ENCODE measurements at regions not wholly inside any gene's neighbourhood (a gene's known extent, or its start where the extent isn't known, plus 50 kb on each side); places are given as distances from the start of the nearest gene placed in this dataset.
"Not testable (repeated sequence)": the region's sequence is repeated elsewhere in the genome, so short reads cannot be mapped to it uniquely, and the experiment has no call there.

DNA sequence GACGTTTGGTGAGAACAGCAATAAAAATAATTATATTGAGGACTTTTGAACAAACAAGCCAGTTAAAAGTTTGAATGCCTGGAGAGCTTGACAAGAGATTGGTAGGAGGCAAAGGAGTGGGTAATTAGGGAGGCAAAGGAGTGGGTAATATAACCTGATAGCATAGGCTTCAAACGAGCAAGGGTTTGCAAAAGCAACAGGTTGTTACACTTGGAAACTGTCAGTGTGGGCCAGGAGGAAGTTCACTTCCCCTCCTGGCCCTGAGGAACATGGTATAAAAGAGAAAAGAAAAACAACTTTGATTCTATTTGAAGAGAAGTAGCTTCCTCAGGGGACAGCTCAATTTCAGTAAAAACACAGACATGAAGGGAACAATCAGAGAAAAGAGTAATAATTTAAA lies 121.7 kb downstream of the CCER1 start:
- intact Hi-C loops (cut with DNase I), result no loop called here
- ATAC-seq (ENCODE audit: poor library complexity), result no peak
- no peak for DNase-seq

DNA sequence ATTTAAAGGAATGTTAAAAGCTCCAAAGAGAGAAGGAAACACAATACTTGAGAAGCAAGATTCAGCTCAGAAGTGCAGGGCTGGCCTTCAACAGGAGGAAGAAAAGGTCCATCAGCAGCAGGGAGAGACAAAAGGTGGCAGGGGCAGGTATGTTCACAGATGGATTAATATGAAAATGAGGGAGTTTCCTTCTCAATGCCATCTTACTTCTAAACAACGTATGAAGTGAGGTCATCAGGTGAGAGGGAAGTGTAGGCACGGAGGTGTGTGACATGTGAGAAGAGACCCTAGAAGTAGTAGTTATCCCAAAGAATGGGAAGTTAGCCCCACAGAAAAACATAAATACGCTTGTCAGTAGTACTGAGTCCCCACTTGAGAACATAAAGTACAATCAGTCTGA lies 122.5 kb downstream of the CCER1 start:
- DNase-seq (no peak), ATAC-seq (ENCODE audit: poor library complexity) (no peak)
- intact Hi-C loops (cut with DNase I), result no loop called here

DNA sequence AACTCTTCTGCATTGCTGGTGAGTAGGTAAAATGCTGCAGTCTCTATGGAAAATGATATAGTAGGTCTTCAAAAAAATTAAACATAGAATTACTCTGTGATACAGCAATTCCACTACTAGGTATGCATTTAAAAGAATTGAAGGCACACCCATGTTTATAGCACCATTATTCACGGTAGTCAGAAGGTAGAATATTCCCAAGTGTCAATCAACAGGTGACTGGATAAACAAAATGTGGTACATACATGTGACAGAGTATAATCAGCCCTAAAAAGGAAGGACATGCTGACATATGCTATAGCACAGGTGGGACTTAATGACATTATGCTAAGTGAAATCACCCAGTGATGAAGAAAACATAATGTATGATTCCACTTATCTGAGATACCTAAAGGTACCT lies 123.3 kb downstream of the CCER1 start:
- intact Hi-C loops (cut with DNase I), result no loop called here
- no peak for ATAC-seq (ENCODE audit: poor library complexity)
- no peak for DNase-seq

DNA sequence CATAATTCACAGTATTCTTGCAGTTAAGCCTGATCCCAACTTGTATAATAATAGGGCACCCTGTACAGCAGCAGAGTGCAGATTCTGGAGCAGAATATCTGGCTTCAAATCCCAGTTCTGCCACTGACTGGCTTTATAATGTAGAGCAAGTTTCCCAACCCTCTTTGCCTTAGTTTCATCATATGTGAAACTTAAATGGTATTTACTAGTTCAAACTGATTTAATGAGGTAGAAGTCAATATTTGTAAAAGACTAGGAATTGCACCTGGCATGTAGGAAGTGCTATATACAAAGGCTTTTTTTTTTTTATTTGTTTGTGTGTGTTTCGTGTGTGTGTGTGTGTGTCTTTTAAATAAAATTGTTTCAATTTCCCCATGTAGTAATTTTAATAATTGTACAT lies 125.9 kb downstream of the CCER1 start:
- ATAC-seq (ENCODE audit: poor library complexity) (no peak), DNase-seq (no peak)
- intact Hi-C loops (cut with DNase I), result no loop called here

DNA sequence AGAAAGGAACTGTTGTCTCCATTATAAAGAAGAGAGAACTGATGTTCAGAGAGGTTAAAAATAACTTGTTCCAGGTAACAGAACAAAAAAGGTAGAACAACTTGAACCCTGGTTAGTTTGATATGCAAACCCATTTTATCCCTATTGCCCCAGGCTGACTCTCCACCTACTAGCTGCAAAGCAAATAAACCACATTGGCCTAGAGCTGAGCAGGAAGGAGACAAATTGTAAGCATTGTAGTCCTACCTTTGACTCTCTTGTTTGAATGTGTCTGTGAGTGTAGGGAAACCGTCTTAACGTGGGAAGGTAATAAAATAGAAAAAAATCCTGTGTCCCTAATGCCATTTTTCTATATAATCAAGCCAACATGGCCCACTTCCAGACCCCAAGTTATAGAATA lies 126.4 kb downstream of the CCER1 start:
- intact Hi-C loops (cut with DNase I), result no loop called here

DNA sequence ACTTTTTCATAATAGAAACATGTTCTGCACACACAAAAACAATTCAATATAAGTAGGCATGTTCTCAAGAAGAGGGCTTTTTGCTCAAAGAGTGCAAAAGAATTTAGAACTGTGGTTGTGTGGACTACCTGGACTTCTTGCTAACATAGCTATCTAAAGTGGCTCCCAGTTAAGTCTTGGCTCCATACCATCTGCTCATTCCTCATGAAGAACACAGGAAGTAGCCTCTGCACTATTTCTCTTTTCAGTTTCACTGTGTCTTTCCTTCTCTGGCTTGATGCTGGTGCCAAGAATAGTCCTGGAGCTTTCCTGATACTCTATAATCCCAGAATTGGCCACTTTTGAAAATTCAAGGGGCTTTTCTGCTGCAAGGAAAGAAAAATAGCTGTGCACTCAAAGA lies 127.4 kb downstream of the CCER1 start:
- intact Hi-C loops (cut with DNase I), result no loop called here
- DNase-seq (no peak), ATAC-seq (ENCODE audit: poor library complexity) (peak; percentile 77)

More for the DNA sequence above, 126.4 kb downstream of the CCER1 start:
- ATAC-seq (ENCODE audit: poor library complexity), result no peak
- DNase-seq, result no peak

DNA sequence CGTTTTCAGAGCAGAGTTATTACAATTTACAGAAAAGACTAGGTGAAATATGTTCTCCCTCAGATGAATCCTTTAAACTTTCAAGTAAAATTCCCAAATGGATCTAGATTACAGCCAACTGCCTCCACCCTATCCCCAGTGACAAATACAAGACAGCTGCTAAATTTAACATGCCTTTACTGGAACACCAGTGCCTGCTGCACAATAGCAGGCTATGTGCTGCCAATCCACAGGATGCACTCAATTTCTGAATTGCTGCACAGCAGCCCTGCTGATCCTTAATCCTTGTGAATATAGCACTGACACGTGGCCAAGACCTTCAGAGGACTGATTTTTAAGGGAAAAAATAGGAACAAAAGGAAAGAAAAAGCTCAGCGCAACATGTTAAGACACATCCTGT lies 128.9 kb downstream of the CCER1 start:
- intact Hi-C loops (cut with DNase I), result no loop called here
- peak; percentile 75 for ATAC-seq (ENCODE audit: poor library complexity)
- DNase-seq, result no peak

DNA sequence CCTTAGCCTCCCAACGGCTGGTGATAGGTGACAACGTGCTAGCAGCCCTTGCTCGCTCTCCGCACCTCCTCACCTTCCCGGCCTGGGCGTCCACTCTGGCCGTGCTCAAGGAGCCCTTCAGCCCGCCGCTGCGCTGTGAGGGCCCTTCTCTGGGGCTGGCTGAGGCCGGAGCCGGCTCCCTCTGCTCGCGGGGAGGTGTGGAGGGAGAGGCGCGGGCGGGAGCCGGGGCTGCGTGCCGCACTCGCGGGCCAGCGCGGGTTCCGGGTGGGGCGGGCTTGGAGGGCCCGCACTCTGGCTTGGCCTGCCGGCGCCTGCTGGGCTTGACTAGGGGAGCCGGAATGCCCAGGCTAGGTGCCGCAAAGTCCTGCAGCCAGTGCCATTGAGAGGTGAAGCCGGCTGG lies 131.1 kb downstream of the CCER1 start:
- DNase-seq, result no peak
- intact Hi-C loops (cut with DNase I), result no loop called here
- ATAC-seq (ENCODE audit: poor library complexity), result no peak

DNA sequence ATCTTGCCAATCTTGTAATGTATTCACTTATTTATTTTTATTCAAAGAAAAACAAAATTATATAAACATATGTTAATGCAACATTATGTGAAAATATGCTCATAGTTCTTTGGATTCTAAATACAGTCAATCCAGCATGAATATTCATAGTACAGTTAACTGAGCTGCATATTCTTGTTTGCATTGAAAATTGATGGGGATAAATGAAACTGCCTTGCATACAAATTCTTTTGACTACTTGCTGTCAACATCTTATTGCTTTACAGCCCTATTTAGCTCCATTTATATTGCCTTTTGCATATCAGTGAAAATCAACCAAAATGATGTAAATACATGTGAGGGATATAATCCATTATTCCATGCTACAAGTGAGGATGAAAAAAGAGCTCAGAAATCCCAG lies 135.3 kb downstream of the CCER1 start:
- ATAC-seq (ENCODE audit: poor library complexity), result no peak
- intact Hi-C loops (cut with DNase I), result no loop called here

DNA sequence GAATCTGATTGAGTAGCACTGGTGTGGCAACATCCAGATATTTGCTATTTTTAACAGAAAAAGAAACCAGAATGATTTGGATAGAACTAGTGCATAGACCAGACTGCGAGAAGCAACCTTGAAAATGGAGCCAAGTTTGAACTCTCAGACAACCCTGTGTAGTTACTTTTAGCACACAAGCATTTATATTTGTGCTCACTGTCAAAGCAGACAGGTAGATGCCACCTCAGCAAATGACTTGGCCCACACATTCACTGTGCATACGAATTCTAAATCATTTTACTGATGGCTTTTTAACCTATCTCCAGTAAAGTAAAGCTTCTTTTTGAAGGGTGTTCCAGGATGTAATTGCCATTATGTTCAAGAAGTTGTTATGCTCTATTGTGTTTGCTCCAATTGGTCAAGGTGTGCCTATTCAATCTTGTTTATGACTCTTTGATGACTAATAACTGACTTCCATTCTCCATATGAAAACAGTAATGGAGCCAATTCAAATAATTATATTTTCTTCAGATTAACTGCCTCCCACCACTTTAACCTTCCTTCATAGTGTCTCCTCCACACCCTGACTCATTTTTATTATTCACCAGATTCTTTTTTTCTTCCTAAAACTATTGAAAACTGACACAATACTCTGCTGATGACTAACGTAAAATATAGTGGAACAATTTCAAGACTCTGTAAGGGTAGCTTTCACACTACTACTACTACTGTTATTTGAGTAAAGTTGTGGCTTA lies 138.5 kb downstream of the CCER1 start:
- intact Hi-C loops (cut with DNase I), result no loop called here
- no peak for ATAC-seq (ENCODE audit: poor library complexity)
- DNase-seq, result no peak

More for the DNA sequence above, 135.3 kb downstream of the CCER1 start:
- no peak for DNase-seq

DNA sequence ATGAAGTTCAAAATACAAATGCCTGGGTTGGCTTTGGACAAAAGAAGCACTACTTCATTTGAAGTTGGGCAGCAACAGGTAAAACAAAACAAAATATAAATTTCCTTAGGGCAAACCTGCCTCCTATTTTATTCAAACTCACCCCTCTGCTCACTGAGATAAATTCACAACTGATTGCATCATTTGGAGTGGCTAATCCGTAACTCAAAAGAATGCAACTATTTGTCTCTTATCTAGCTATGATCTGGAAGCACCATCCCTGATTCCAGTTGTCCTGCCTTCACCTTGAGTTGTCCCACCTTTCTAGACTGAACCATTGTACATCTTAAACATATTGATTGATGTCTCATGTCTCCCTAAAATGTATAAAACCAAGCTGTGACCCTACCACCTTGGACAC lies 145.0 kb downstream of the CCER1 start:
- ATAC-seq (ENCODE audit: poor library complexity) (no peak), DNase-seq (no peak)
- intact Hi-C loops (cut with DNase I), result no loop called here

DNA sequence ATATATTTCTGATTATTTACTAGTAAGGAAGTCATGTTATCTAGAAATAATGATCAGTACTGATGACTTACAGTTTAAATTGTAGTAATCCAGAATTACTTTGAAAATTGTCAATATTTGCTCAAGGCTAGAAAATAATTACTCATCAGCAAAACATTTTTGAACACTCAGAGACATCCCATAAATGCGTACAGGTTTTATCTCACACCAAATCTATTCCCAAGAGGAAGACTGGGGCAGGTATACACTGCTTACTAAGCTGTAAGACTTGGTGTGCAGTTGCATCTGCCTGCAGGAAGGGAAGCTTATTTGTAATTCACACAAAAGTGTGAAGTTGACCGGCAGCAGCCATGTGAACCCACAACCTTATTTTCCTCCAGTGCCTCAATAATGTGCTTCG lies 146.4 kb downstream of the CCER1 start:
- ATAC-seq (ENCODE audit: poor library complexity), result no peak
- intact Hi-C loops (cut with DNase I), result no loop called here
- no peak for DNase-seq

DNA sequence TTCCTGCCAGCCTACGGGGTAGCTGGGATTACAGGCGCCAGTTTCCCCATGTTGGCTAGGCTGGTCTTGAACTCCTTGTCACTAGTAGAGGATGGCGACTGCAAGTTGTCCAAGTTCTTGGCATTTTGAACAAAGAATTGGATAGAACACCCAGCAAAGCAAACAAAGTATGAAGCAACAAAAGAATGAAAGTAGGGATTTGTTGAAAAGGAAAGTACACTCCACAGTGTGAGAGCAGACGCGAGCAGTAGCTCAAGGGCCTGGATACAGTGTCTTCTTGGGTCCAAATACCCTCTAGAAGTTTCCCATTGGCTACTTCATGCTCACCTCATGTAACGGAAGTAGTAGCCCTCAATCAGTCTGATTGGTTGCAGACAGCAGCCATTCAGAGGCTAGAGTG lies 152.2 kb downstream of the CCER1 start:
- ATAC-seq (ENCODE audit: poor library complexity) (no peak), DNase-seq (no peak)
- intact Hi-C loops (cut with DNase I), result no loop called here

DNA sequence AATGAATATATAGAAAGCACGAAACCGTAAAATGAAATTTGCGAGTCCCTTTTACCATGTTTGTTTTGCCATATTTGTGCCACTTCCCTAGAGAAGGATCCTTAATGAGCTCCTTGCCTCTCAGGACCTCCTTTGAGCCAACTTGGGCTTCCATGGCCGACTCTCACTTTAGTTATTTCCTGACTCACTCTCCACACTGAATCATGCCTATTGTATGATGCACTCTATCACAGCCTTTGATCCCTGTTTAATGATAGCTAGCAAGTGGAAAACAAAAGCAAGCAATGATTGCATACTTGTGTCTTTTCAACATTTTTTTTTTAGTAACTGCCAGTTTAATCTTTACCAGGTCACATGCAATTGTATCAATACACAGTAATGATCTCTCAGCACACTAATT lies 153.2 kb downstream of the CCER1 start:
- no peak for DNase-seq
- intact Hi-C loops (cut with DNase I), result no loop called here
- ATAC-seq (ENCODE audit: poor library complexity), result no peak

DNA sequence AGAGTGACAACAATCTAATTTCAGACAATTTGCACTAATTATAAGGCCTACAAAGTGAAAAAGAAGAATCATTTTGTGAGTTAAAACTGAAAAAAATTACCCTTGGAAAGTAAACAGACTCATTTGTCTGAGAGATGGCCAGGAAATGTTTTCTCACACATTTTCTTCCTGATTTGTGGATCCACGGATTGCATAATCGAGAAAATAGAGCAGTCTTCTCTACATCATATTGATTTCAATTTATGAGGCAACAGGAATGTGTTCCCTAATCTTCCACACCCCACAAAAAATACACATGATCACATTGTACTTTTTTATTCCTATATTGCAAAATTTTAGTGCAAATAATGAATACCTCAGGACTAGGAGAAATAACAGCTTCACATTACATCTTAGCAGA lies 160.8 kb downstream of the CCER1 start:
- no peak for ATAC-seq (ENCODE audit: poor library complexity)
- no peak for DNase-seq
- intact Hi-C loops (cut with DNase I), result no loop called here

DNA sequence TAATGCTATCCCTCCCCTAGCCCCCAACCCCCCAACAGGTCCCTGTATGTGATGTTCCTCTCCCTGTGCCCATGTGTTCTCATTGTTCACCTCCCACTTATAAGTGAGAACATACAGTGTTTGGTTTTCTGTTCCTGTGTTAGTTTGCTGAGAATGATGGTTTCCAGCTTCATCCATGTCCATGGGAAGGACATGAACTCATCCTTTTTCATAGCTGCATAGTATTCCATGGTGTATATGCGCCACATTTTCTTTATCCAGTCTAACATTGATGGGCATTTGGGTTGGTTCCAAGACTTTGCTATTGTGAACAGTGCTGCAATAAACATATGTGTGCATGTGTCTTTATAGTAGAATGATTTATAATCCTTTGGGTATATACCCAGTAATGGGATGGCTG lies 162.3 kb downstream of the CCER1 start:
- DNase-seq; intact Hi-C loops (cut with DNase I); ATAC-seq (ENCODE audit: poor library complexity): not testable (repeated sequence)

DNA sequence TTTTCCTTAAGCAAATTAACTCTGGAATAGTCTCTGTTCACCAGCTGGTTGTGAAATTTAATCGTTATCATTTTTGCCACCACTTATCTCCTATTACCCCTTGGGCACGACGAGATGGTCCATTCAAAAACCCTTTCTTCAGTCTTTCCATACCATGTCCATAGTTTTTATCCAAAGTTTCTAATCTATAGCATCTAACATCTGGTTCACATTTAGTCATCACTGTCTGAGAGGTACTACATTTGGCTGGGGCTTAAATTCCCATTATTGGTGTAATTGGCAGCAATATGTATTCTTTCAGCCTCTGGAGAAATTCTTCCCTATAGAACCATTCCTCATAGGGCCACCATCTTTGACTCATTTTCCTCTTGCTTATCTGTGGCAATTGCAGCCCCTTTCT lies 163.5 kb downstream of the CCER1 start:
- intact Hi-C loops (cut with DNase I), result no loop called here
- no peak for ATAC-seq (ENCODE audit: poor library complexity)
- DNase-seq, result no peak

DNA sequence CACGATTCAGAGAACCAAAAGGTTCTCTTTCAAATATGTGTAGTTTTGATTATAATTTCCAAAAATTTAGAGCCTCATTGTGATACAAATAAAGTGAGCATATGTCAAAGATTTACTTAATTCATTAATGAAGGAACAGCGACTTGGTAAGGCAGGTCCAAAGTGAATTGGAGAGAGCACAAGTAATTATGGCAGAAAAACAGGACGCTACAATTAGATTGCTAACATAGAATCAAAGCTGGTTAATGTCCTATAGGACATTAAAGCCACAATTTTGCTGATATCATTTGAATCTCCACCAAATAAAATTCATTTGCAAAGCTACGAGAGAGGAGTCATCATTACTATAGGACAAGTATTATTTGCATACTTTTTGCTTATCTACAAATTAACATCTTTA lies 164.2 kb downstream of the CCER1 start:
- intact Hi-C loops (cut with DNase I), result no loop called here
- ATAC-seq (ENCODE audit: poor library complexity) (no peak), DNase-seq (no peak)

DNA sequence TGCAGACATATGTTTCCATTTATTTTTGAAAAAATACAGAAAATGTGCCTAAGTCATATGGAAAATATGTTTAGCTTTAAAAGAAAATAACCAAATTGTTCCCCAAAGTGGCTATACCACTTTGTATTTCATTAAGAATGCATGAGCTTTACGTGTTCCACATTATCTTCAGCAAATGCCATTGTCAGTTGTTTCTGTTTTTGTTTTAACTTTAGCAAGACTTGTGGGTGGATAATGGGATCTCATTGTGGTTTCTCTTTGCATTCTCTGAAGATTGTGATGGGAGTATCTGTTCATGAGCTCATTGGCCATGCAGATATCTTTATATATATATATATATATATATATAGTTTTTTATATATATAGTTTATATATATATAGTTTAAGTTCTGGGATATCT lies 181.5 kb downstream of the CCER1 start:
- intact Hi-C loops (cut with DNase I), result no loop called here
- ATAC-seq (ENCODE audit: poor library complexity) (no peak), DNase-seq (no peak)

DNA sequence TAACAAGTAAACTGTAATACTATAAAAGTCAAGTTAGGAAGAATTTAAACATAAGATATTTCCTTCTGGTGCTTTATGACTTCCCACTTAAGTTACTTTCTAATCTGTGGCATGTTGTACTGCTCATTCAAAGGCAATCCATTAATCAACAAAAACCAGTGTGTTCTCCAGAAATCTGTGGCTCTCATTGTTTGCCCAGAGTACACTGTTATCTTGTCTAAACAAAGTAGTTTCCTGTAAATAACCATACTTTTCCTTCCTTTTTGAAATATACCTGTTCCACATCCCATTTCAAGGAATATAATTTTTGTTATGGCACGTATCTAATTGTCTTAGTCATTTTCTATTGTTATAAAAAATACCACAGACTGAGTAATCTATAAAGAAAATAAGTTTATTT lies 184.1 kb downstream of the CCER1 start:
- DNase-seq, result no peak
- intact Hi-C loops (cut with DNase I), result no loop called here
- no peak for ATAC-seq (ENCODE audit: poor library complexity)

DNA sequence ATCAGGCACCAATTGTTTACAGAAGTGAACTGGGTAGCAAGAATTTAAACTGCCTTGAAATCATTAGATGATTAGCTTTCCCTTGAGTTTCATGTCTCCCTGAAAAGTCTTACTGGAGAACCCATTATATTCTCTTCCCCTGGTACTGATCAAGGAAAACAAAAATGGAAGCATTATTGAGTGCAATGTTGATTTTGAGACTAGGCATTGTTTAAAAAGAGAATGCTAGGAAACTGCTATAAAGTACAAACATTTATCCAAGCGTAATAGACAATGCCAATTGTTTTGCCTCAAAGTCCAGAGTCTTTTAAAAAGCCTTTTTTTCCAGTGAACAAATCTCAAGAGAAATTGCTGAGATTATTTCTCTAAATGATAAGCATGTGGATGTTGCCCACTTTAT lies 197.0 kb downstream of the CCER1 start:
- intact Hi-C loops (cut with DNase I), result no loop called here
- no peak for ATAC-seq (ENCODE audit: poor library complexity)

More for the DNA sequence above, 197.0 kb downstream of the CCER1 start:
- no peak for DNase-seq

Data from Right ventricle myocardium superior (tissue), 1 donor.